ENCODE measurements at regions not wholly inside any gene's neighbourhood (a gene's known extent, or its start where the extent isn't known, plus 50 kb on each side); places are given as distances from the start of the nearest gene placed in this dataset.

DNA sequence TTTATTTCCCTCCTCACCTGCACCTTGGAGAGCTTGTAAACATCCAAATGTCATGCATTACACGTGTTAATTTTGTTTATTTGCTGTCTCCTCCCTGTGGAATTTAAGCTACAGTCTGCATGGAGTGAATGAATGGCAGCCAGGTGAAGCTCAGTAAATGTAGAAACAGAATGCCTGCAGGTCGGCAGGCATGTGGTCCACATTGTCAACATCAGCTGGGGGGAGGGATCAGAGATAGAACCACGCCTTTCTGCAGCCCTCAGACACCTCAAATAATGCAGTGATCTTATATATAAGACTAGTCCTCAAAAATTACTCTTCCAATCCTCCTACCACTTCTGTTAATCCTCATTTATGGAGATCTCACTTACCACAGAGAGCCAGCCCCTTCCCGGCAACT, 131.2 kb upstream of the KIT start:
- TF ChIP-seq ZNF384 (IDR thresholded peaks at IDR 0.05; ENCODE audit: borderline replicate concordance, low read depth, low read length) (no peak), CEBPB (IDR thresholded peaks at IDR 0.05; ENCODE audit: borderline replicate concordance in 1 of 2, low read depth in 2 of 2, low read length in 2 of 2) (no peak), SREBF1 (IDR thresholded peaks at IDR 0.05; ENCODE audit: low read length) (no peak), WRNIP1 (IDR thresholded peaks at IDR 0.05; ENCODE audit: borderline replicate concordance, low read depth, low read length) (no peak), POLR2A (IDR thresholded peaks at IDR 0.05; ENCODE audit: low read depth, low read length) (no peak), SP1 (IDR thresholded peaks at IDR 0.05; ENCODE audit: low read depth, low read length) (no peak), EZH2 (IDR thresholded peaks at IDR 0.05; ENCODE audit: borderline replicate concordance, control insufficient read depth, low read depth, low read length) (no peak), SIN3A (IDR thresholded peaks at IDR 0.05; ENCODE audit: low read depth, low read length) (no peak)
- TF ChIP-seq, protein P1, sequence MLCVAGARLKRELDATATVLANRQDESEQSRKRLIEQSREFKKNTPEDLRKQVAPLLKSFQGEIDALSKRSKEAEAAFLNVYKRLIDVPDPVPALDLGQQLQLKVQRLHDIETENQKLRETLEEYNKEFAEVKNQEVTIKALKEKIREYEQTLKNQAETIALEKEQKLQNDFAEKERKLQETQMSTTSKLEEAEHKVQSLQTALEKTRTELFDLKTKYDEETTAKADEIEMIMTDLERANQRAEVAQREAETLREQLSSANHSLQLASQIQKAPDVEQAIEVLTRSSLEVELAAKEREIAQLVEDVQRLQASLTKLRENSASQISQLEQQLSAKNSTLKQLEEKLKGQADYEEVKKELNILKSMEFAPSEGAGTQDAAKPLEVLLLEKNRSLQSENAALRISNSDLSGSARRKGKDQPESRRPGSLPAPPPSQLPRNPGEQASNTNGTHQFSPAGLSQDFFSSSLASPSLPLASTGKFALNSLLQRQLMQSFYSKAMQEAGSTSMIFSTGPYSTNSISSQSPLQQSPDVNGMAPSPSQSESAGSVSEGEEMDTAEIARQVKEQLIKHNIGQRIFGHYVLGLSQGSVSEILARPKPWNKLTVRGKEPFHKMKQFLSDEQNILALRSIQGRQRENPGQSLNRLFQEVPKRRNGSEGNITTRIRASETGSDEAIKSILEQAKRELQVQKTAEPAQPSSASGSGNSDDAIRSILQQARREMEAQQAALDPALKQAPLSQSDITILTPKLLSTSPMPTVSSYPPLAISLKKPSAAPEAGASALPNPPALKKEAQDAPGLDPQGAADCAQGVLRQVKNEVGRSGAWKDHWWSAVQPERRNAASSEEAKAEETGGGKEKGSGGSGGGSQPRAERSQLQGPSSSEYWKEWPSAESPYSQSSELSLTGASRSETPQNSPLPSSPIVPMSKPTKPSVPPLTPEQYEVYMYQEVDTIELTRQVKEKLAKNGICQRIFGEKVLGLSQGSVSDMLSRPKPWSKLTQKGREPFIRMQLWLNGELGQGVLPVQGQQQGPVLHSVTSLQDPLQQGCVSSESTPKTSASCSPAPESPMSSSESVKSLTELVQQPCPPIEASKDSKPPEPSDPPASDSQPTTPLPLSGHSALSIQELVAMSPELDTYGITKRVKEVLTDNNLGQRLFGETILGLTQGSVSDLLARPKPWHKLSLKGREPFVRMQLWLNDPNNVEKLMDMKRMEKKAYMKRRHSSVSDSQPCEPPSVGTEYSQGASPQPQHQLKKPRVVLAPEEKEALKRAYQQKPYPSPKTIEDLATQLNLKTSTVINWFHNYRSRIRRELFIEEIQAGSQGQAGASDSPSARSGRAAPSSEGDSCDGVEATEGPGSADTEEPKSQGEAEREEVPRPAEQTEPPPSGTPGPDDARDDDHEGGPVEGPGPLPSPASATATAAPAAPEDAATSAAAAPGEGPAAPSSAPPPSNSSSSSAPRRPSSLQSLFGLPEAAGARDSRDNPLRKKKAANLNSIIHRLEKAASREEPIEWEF (IDR thresholded peaks at IDR 0.05; ENCODE audit: insufficient replicate concordance, low read depth, low read length) = no peak
- TF ChIP-seq, protein P2, sequence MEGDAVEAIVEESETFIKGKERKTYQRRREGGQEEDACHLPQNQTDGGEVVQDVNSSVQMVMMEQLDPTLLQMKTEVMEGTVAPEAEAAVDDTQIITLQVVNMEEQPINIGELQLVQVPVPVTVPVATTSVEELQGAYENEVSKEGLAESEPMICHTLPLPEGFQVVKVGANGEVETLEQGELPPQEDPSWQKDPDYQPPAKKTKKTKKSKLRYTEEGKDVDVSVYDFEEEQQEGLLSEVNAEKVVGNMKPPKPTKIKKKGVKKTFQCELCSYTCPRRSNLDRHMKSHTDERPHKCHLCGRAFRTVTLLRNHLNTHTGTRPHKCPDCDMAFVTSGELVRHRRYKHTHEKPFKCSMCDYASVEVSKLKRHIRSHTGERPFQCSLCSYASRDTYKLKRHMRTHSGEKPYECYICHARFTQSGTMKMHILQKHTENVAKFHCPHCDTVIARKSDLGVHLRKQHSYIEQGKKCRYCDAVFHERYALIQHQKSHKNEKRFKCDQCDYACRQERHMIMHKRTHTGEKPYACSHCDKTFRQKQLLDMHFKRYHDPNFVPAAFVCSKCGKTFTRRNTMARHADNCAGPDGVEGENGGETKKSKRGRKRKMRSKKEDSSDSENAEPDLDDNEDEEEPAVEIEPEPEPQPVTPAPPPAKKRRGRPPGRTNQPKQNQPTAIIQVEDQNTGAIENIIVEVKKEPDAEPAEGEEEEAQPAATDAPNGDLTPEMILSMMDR (IDR thresholded peaks at IDR 0.05 in 2 of 3, conservative IDR thresholded peaks at IDR 0.05 in 1 of 3; ENCODE audit: control insufficient read depth in 2 of 3, extremely low read depth in 1 of 3, insufficient read depth in 1 of 3, low read depth in 3 of 3, low read length in 3 of 3) = no peak
- TF ChIP-seq, protein P3, sequence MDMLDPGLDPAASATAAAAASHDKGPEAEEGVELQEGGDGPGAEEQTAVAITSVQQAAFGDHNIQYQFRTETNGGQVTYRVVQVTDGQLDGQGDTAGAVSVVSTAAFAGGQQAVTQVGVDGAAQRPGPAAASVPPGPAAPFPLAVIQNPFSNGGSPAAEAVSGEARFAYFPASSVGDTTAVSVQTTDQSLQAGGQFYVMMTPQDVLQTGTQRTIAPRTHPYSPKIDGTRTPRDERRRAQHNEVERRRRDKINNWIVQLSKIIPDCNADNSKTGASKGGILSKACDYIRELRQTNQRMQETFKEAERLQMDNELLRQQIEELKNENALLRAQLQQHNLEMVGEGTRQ (IDR thresholded peaks at IDR 0.05; ENCODE audit: borderline replicate concordance, low read depth, low read length) = no peak

Data from GM12878 (cell line).